ENCODE measurements at regions not wholly inside any gene's neighbourhood (a gene's known extent, or its start where the extent isn't known, plus 50 kb on each side); places are given as distances from the start of the nearest gene placed in this dataset.

- Histone ChIP-seq H3K27me3 (ENCODE audit: control insufficient read depth, insufficient read depth, low read length) (no peaks in the 10 kb centered on the region; the same call in 1 of the 2 replicates), H3K27ac (ENCODE audit: low read length) (no peak overlapping the region), H3K36me3 (ENCODE audit: control insufficient read depth, insufficient read depth, low read length) (no peaks in the 10 kb centered on the region), H3K9me3 (ENCODE audit: control insufficient read depth, insufficient read depth, low read length) (no peaks in the 10 kb centered on the region), H3K4me1 (ENCODE audit: control insufficient read depth, insufficient read depth, low read length) (no peaks in the 10 kb centered on the region), H3K4me3 (ENCODE audit: low read length) (no peak overlapping the region)
- no peak for DNase-seq (ENCODE audit: low read depth, low spot score)
- WGBS (ENCODE audit: insufficient coverage, insufficient read length) = no CpG with 5 or more reads among the region's 6 CpGs
Observed at GRCh38 chr13:59203855-59204254, 959.9 kb downstream of the DIAPH3 start.

- no peak overlapping the region for H3K4me3 ChIP-seq (ENCODE audit: low read length)
- no CpG with 5 or more reads among the region's 5 CpGs for WGBS (ENCODE audit: insufficient coverage, insufficient read length)
- H3K4me1 ChIP-seq (ENCODE audit: control insufficient read depth, insufficient read depth, low read length) = no peaks in the 10 kb centered on the region
- DNase-seq (ENCODE audit: low read depth, low spot score) = no peak
- no peaks in the 10 kb centered on the region for H3K9me3 ChIP-seq (ENCODE audit: control insufficient read depth, insufficient read depth, low read length)
- H3K27ac ChIP-seq (ENCODE audit: low read length) = no peak overlapping the region
- no peaks in the 10 kb centered on the region for H3K36me3 ChIP-seq (ENCODE audit: control insufficient read depth, insufficient read depth, low read length)
- H3K27me3 ChIP-seq (ENCODE audit: control insufficient read depth, insufficient read depth, low read length) = no peaks in the 10 kb centered on the region; the same call in 1 of the 2 replicates
Observed at GRCh38 chr13:59205501-59205900, 958.2 kb downstream of the DIAPH3 start.

- WGBS (ENCODE audit: insufficient coverage, insufficient read length) = no CpG with 5 or more reads among the region's 6 CpGs
Observed at GRCh38 chr13:59208405-59209195, 955.1 kb downstream of the DIAPH3 start.

GRCh38 chr13:59210543-59210942 is 953.2 kb downstream of the DIAPH3 start:
- no CpG with 5 or more reads among the region's 1 CpG for WGBS (ENCODE audit: insufficient coverage, insufficient read length)
- Histone ChIP-seq H3K27ac (ENCODE audit: low read length) (no peak overlapping the region), H3K4me1 (ENCODE audit: control insufficient read depth, insufficient read depth, low read length) (no peaks in the 10 kb centered on the region), H3K27me3 (ENCODE audit: control insufficient read depth, insufficient read depth, low read length) (no peaks in the 10 kb centered on the region), H3K9me3 (ENCODE audit: control insufficient read depth, insufficient read depth, low read length) (no peaks in the 10 kb centered on the region), H3K36me3 (ENCODE audit: control insufficient read depth, insufficient read depth, low read length) (no peaks in the 10 kb centered on the region), H3K4me3 (ENCODE audit: low read length) (no peak overlapping the region)
- DNase-seq (ENCODE audit: low read depth, low spot score) = no peak

More at GRCh38 chr13:59208405-59209195, 955.1 kb downstream of the DIAPH3 start:
- Histone ChIP-seq H3K4me1 (ENCODE audit: control insufficient read depth, insufficient read depth, low read length) (no peaks in the 10 kb centered on the region), H3K36me3 (ENCODE audit: control insufficient read depth, insufficient read depth, low read length) (no peaks in the 10 kb centered on the region), H3K27me3 (ENCODE audit: control insufficient read depth, insufficient read depth, low read length) (no peaks in the 10 kb centered on the region), H3K9me3 (ENCODE audit: control insufficient read depth, insufficient read depth, low read length) (no peaks in the 10 kb centered on the region), H3K4me3 (ENCODE audit: low read length) (no peak overlapping the region), H3K27ac (ENCODE audit: low read length) (no peak overlapping the region)
- no peak for DNase-seq (ENCODE audit: low read depth, low spot score)

GRCh38 chr13:59211606-59212005 is 952.1 kb downstream of the DIAPH3 start:
- WGBS (ENCODE audit: insufficient coverage, insufficient read length) = no CpG with 5 or more reads among the region's 3 CpGs
- no peak for DNase-seq (ENCODE audit: low read depth, low spot score)
- no peaks in the 10 kb centered on the region for H3K36me3 ChIP-seq (ENCODE audit: control insufficient read depth, insufficient read depth, low read length)
- no peak overlapping the region for H3K4me3 ChIP-seq (ENCODE audit: low read length)
- H3K9me3 ChIP-seq (ENCODE audit: control insufficient read depth, insufficient read depth, low read length) = no peaks in the 10 kb centered on the region
- H3K4me1 ChIP-seq (ENCODE audit: control insufficient read depth, insufficient read depth, low read length) = no peaks in the 10 kb centered on the region
- H3K27me3 ChIP-seq (ENCODE audit: control insufficient read depth, insufficient read depth, low read length) = no peaks in the 10 kb centered on the region
- H3K27ac ChIP-seq (ENCODE audit: low read length) = no peak overlapping the region

GRCh38 chr13:59229401-59229800 is 934.3 kb downstream of the DIAPH3 start:
- no peaks in the 10 kb centered on the region for H3K27me3 ChIP-seq (ENCODE audit: control insufficient read depth, insufficient read depth, low read length)
- DNase-seq (ENCODE audit: low read depth, low spot score) = no peak
- no CpG with 5 or more reads among the region's 3 CpGs for WGBS (ENCODE audit: insufficient coverage, insufficient read length)
- no peak overlapping the region for H3K27ac ChIP-seq (ENCODE audit: low read length)
- no peaks in the 10 kb centered on the region for H3K9me3 ChIP-seq (ENCODE audit: control insufficient read depth, insufficient read depth, low read length)
- no peak overlapping the region for H3K4me3 ChIP-seq (ENCODE audit: low read length)
- no peaks in the 10 kb centered on the region for H3K36me3 ChIP-seq (ENCODE audit: control insufficient read depth, insufficient read depth, low read length)
- no peaks in the 10 kb centered on the region for H3K4me1 ChIP-seq (ENCODE audit: control insufficient read depth, insufficient read depth, low read length)

GRCh38 chr13:59229861-59230260 is 933.9 kb downstream of the DIAPH3 start:
- no peak for DNase-seq (ENCODE audit: low read depth, low spot score)

GRCh38 chr13:59230484-59231264 is 933.1 kb downstream of the DIAPH3 start:
- no peak overlapping the region for H3K27ac ChIP-seq (ENCODE audit: low read length)
- no peaks in the 10 kb centered on the region for H3K27me3 ChIP-seq (ENCODE audit: control insufficient read depth, insufficient read depth, low read length)
- H3K4me1 ChIP-seq (ENCODE audit: control insufficient read depth, insufficient read depth, low read length) = no peaks in the 10 kb centered on the region
- no peak overlapping the region for H3K4me3 ChIP-seq (ENCODE audit: low read length)
- WGBS (ENCODE audit: insufficient coverage, insufficient read length) = no CpG with 5 or more reads among the region's 2 CpGs
- no peaks in the 10 kb centered on the region for H3K36me3 ChIP-seq (ENCODE audit: control insufficient read depth, insufficient read depth, low read length)
- DNase-seq (ENCODE audit: low read depth, low spot score) = no peak
- H3K9me3 ChIP-seq (ENCODE audit: control insufficient read depth, insufficient read depth, low read length) = no peaks in the 10 kb centered on the region

More at GRCh38 chr13:59229861-59230260, 933.9 kb downstream of the DIAPH3 start:
- H3K4me1 ChIP-seq (ENCODE audit: control insufficient read depth, insufficient read depth, low read length) = no peaks in the 10 kb centered on the region
- H3K27ac ChIP-seq (ENCODE audit: low read length) = no peak overlapping the region
- no peaks in the 10 kb centered on the region for H3K36me3 ChIP-seq (ENCODE audit: control insufficient read depth, insufficient read depth, low read length)
- H3K4me3 ChIP-seq (ENCODE audit: low read length) = no peak overlapping the region
- WGBS (ENCODE audit: insufficient coverage, insufficient read length) = no CpG with 5 or more reads among the region's 4 CpGs
- no peaks in the 10 kb centered on the region for H3K27me3 ChIP-seq (ENCODE audit: control insufficient read depth, insufficient read depth, low read length)
- H3K9me3 ChIP-seq (ENCODE audit: control insufficient read depth, insufficient read depth, low read length) = no peaks in the 10 kb centered on the region

- H3K36me3 ChIP-seq (ENCODE audit: control insufficient read depth, insufficient read depth, low read length) = no peaks in the 10 kb centered on the region
- H3K27ac ChIP-seq (ENCODE audit: low read length) = no peak overlapping the region
- no CpG with 5 or more reads among the region's 5 CpGs for WGBS (ENCODE audit: insufficient coverage, insufficient read length)
- no peaks in the 10 kb centered on the region for H3K9me3 ChIP-seq (ENCODE audit: control insufficient read depth, insufficient read depth, low read length)
- H3K27me3 ChIP-seq (ENCODE audit: control insufficient read depth, insufficient read depth, low read length) = no peaks in the 10 kb centered on the region
- DNase-seq (ENCODE audit: low read depth, low spot score) = no peak
- no peak overlapping the region for H3K4me3 ChIP-seq (ENCODE audit: low read length)
- no peaks in the 10 kb centered on the region for H3K4me1 ChIP-seq (ENCODE audit: control insufficient read depth, insufficient read depth, low read length)
Observed at GRCh38 chr13:59236309-59236919, 927.3 kb downstream of the DIAPH3 start.

- H3K4me1 ChIP-seq (ENCODE audit: control insufficient read depth, insufficient read depth, low read length) = no peaks in the 10 kb centered on the region
- H3K27me3 ChIP-seq (ENCODE audit: control insufficient read depth, insufficient read depth, low read length) = no peaks in the 10 kb centered on the region
- no peak overlapping the region for H3K27ac ChIP-seq (ENCODE audit: low read length)
- no peaks in the 10 kb centered on the region for H3K9me3 ChIP-seq (ENCODE audit: control insufficient read depth, insufficient read depth, low read length)
- WGBS (ENCODE audit: insufficient coverage, insufficient read length) = no CpG with 5 or more reads among the region's 1 CpG
- H3K36me3 ChIP-seq (ENCODE audit: control insufficient read depth, insufficient read depth, low read length) = no peaks in the 10 kb centered on the region
- no peak overlapping the region for H3K4me3 ChIP-seq (ENCODE audit: low read length)
- no peak for DNase-seq (ENCODE audit: low read depth, low spot score)
Observed at GRCh38 chr13:59236944-59237343, 926.8 kb downstream of the DIAPH3 start.
